HG03066 (cell line): ENCODE measurements at regions not wholly inside any gene's neighbourhood (a gene's known extent, or its start where the extent isn't known, plus 50 kb on each side); places are given as distances from the start of the nearest gene placed in this dataset.

Experiments
- ATAC-seq: cut with Tn5 transposase; IDR thresholded peaks from one replicate; pipeline ENCODE4 v1.9.1; 2021; ENCODE audit warnings: low read depth; ENCODE audit not compliant: unreplicated experiment

DNA sequence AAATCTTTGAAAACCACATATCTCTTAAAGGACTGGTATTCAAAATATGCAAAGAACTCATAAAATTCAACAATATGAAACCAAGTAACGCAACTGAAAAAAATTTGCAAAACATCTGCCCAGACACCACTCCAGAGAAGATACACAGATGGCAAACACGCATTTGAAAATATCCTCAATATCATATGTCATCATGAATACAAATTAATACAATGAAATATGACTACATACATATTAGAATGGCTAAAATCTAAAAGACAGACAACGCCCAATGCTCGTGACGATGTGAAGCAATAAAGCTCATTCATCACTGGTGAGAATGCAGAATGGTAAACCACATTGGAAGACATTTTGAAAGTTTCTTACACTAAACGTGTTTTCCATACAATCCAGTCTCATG is 770.1 kb upstream of the CELF2 start:
- ATAC-seq = no peak

DNA sequence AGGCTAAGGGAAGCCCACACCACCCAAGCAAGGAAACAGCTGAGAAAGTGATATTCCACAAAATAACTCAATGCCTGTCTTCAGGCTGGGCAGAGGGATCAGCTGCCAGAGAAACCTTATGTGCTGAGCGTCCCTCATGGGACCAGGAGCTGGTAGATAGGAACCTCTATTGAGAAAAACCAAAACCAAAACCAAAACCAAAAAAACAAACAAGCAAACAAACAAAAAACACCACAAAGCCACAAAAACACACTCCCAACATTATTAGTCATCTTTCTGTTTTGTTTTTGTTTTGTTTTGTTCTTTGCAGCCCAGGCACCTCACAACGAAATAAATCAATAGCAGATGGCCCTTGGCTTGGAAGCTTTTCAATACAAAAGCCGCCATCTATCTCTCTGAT is 760.8 kb upstream of the CELF2 start:
- no peak for ATAC-seq

DNA sequence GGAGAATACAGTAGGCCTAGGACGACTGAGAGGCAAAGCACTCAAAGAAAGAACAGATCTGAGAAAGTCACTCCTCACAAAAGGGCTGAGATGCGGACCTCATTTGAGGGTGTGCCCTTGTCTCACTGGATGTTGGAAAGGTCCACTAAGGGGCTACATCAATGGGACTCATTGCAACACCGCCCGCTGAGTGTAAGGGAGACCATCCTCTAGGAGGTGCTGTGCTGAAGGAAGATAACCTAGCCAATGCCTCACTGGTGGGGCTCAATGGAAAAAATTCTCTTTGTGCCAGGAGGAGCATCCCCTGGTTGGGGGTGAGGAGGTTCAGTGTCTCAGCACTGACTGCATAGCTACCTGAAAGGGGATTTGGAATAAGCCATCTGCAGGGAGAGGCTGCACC is 758.7 kb upstream of the CELF2 start:
- no peak for ATAC-seq

DNA sequence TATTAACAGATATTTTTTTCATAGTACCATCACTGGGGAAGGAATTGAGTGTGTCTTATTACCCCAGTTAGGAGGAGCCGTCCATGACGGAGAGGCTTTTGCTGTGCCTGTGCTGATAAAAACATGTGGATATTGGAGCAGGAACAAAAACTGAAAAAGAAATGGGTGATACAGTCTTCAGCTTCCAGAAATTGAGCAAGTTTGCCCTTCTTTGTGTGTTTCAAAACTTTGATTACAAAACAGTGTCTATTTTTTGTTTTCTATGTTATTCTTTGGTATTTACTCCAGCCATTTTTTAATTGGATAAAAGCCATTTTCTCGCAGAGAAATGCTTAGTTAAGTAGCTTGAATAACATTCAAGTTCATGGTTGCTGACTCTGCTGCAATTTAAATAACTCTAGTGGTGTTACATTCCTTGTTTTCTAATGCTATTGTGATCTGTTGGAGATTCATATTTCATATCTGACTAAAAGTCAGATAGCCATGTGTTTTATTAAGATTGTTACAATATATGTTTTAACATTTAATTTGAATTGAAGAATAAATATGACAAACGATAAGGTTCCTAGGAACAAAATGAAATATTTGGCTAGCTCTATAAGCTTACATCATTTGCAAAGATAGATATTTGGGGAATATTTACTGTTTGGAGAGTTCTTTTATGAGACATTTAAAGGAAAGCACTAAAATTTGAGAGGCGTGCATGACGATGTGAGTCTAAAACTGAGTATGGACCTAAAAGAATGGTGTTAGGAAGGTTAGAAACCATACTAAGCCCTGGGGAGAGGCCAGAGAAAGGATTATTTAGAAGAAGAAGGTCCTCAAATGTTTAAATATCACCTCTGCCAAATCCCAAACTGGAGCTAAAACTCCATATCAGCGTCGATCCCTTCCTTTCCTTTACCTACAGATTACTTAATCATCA is 747.3 kb upstream of the CELF2 start:
- no peak for ATAC-seq

DNA sequence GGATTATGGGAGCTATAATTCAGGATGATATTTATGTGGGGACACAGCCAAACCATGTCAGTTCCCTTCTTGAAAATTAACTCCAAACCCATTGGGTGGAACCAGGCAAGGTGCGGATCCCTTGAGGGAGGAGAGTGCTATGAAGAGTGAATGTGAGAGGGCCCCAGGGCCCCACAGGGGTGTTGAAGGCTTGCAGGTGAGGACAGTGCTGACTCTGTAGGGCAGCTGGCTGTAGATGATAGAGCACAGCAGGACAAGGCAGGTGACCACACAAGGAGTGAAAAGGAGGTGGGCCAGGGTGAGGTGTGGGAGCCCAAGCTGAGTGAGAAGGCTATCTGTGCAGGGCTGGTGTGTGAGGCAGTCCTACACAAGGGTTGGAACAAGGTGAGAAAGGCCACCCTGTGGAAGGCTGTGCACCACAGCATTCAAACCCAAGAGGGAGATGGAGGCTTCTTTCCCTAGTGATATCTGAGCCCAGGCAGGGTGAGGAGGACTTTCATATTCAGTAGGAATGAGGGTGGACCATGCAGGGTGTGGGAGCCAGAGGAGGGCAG is 746.0 kb upstream of the CELF2 start:
- ATAC-seq = no peak

DNA sequence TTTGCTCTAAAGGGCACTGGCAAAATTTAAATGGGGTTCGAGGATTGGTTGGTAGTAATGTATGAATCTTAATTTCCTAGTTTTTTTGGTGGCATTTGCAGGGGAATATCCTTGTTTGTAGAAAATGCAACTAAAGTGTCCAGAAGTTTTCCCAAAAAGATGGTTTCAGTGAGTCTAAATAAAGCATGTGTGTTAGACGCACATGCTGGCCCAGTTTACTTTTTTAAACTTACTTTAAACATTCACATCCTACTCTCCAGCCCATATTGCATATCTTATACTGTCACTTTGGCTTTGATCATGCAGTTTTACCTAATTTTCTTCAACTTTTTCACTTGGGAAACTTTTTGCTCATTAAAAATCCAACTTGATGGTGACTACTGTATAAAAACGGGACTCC is 744.0 kb upstream of the CELF2 start:
- ATAC-seq = no peak

DNA sequence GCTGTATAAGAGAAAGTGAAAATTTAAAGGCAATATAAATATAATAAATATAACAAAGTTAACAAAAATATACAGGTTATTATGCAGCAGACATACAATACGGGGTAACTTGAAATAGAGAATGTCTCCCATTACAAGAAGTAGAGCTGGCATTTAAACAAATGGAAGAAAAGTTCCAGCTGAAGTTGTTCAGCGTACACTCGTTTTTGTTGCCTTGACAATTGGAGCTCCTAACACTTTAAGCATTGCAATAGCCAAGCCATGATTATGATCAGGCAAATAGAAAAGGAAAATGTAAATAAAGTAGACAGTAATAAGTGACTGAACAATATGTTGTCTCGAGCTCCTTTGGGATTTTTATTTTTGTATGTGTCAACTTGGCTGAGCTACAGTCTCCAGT is 737.8 kb upstream of the CELF2 start:
- ATAC-seq = no peak

DNA sequence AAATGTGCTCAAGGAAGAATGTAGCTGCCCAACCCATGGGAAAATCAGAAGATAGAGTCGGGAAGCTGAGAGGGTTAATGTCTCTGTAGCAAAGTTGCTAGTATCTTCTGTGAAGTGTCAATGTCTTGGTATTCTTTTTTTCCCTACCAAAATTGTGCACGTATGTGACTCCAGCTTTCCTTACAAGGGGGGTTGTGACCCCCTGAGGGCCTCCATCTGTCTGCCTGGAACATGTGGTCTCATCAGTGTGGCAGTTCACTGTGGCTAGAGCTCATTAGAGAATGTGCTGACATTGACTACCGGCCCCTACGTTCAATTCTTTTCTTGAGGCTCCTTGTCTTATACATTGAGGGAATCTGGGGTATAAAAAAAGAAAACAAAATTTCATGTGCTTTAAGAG is 725.2 kb upstream of the CELF2 start:
- ATAC-seq = no peak

DNA sequence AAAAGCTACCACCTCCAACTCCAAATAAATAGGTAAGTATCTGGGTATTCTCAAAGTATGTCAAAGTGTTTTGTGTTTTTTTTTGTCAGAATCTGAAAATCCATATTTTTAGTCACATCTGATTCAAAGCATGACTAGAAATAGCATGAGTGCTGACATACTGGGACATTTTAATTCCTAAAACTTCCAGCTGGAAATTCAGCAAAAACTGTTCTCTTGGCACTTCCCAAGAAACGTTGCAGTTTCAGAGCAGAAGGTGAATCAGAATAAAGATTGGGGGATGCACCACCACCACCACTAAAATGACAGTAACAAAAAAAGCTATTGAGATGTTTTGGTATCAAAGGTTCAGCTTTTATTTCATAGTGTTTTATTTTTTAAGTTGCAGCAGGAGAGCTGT is 724.6 kb upstream of the CELF2 start:
- ATAC-seq = no peak

DNA sequence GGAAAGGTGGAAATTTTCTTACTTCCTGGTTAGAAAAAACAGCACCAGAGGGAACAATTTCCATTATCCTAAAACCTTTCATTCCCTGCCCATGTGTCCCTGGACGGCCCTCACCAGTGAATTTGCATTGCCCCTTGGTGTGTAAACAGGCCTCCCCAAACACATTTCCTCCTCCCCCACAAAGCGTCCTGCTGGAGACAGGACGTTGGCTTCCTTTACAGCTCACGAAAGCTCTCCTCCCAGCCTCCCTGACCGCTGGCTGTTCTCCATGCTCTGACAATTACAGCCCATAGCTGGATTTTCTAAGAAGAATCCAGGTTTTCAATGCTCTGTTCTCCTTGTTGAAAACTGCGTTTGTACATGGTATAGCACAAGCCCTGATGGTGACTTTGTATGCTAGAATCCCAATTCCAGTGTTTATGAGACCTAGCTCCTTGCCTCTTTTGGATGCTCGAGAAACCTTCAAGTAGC is 724.2 kb upstream of the CELF2 start:
- no peak for ATAC-seq

DNA sequence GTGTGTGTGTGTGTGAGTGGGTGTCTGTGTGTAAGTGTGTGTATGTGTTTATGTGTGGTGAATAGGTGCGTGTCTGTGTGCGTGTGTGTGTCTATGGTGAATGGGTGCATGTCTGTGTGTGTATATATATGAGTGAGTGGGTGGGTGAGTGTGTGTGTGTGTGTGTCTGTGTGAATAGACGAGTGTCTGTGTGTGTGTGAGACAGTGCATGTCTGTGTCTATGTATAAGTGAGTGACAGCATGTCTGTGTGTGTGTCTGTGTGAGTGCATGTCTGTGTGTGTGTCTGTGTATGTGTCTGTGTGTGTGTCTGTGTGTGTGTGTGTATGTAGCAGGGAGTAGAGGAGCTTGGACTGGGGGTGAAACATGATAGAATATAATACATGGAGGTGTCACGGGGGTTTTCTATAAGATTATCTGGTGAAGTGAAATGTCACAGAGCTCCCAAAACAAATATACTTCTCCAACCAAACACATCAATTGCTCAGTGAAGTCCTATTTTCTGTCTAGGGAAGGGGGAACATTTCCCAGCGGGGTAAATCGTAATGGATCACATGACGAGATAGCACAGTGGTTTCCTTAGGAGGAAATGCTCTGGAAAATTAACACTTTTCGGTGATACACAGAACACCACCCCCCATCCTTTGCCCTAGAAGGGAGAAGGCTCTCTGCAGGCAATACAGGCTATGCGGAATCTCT is 723.3 kb upstream of the CELF2 start:
- no peak for ATAC-seq

DNA sequence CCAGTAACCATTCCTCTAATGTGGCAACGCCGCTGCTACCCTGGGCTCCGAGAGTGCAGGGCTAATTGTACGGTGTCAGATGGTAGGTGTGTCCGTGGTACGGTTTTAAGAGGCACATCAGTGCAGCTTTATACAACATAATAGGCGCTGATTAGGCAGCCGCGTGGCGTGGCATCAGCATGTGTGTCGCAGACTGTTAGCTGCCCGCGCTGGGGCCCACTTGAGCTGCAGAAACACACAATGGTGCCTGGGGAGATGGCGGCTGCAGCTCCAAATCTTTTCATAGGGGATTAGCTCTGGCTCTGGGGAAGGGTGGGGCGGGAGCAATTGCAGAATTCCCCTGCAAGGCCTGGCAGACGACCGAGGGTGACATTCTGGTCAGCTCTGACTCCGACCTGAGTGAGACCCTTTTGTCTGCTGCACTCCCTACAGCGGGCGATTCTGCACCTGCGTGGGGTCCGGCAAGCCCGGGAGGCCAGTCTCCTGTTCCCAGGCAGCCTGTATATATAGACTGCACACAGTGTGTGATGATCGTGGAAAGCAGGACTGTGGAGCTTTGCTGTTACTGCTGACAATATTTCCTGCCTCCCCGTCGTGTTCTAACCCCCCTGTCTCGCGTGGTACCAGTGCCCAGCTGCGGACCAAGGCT is 722.7 kb upstream of the CELF2 start:
- ATAC-seq = no peak

DNA sequence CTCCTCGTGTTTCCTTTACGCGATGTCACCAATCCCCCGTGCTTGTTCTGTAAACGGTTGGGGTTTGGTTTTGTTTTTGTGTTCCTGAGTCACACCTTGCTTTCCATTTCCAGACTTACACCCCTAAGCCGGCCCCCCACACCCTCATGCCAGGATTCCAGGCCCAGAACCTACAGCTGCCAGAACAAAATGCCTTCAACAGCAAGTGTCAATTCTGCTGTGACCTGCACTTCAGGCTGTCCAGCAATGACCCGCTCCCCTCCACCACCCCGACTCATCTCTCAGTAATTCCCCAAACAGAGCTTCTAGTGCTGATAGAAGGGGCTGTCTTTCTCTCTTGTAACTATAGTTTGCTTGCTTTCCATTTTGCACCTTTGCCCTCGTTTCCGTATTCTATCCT is 722.1 kb upstream of the CELF2 start:
- ATAC-seq = no peak

DNA sequence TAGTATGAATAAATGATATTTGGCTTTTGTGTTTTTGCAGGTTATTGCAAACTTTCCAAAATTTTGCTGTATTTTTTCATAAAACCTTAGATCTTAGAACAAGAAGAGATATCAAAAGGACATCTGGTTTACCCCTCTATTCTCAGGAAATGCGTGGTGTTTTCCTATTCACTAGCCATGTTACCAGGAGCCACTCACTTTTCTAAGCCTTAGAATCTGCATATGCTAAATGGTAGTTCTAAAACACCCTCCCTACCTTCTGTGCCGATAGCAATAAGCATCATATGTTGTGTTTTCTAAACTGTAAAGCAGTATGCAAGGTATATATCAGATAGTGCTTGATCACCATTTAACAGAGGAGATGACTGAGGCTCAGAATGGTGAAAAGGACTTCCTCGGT is 715.0 kb upstream of the CELF2 start:
- ATAC-seq = no peak

DNA sequence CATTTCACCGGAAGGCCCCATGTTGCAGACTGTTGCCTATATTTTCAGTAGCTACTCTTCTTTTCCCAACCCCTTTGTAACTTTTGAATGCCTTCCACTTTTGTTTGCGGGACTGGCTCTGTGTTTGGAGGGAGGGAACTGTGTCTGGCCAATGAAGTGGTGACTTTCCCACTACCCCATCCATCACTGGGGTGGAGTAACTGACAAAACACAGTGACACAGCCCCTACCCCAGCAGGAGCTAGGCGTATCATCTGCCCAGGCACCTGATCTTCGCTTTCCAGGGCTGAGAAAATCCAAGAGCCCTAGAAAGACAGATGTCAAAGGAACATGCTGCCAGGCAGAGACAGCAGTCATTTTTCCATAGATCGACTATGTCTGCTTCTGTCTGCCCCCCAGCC is 710.6 kb upstream of the CELF2 start:
- ATAC-seq = no peak

DNA sequence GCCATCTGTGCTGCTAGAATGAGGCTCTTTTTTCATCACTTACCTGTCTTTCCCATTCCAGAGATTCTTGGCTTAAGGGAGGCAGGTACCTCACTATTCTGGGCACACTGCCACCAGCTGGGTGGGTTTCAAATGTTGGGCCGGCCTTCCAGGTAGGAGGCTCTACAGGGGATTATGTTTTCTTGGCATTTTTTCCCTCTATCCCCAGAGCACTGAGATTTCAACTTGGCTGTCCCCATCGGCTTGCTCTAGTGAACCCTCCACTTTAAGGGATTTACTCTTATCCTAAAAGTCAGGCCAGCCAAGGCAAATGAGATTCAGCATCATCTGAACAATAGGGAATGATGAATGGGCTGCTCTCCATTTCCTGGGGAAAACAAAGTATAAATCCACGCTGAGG is 710.1 kb upstream of the CELF2 start:
- ATAC-seq = no peak

DNA sequence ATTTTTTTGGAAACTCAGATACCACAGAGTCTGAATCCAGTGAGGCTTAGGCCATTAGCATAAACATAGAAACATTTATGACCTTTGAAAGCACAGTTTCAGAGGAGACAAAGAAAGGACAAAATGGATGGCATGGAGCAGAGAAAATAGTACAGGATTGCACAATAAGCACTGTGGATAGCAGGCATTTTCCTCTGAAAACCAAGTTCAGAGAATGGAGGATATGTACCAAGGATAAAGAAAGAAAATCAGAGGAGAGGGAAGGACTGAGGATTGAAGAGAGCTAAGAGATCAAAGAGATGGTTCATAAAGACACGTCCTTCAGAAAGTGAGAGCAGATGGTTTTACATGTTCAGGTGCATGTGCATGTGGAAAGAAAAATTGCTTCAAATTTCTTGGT is 707.2 kb upstream of the CELF2 start:
- ATAC-seq = no peak

DNA sequence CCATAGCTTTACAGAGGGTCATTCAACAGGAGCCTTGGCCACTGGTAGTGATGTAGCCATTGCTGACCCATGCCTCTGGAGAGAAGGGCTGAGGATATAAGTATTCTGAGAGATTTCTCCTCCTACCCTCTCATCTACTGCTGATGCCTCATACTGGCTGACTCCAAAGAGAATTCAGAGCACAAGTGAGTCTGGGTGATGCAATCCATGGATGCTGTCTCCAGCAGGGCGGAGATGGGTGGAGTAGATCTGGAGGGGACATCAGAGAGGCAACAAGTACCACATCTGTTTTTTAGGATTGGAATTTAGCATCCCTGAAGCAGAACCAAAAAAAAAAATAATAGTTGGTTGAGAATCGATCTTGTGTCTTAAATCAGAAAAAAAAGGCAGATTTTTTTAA is 705.7 kb upstream of the CELF2 start:
- ATAC-seq = no peak

DNA sequence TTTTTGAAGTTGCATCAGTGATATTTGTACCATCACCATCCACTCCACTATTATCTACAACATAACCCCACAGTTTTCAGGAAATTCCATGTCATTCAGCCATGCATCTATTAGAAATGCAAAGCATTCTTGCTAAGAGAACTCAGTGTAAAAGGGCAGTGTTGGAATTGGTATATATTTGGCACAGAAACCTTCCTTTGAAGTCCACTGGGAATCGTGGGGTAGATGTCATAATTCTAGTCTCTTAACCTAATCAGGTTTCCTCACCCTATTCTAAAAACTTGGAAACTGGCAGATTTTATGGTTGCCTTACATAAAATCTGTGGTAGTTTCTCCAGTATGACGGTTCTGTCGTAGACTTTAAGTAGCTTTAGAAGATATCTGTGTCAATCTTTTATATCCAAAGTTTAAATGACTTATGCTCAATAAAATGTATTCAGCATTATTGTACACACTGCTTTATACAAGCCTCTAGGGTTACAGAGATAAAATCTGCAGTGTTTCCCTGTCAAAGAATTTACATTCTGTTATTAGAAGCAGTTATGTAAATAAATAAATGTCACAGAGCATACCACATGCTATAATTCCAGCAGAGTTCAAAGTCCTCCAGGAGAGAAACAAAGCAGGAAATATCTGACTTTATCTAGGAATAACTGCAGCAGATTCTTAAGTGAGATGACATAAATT is 704.4 kb upstream of the CELF2 start:
- ATAC-seq = no peak

DNA sequence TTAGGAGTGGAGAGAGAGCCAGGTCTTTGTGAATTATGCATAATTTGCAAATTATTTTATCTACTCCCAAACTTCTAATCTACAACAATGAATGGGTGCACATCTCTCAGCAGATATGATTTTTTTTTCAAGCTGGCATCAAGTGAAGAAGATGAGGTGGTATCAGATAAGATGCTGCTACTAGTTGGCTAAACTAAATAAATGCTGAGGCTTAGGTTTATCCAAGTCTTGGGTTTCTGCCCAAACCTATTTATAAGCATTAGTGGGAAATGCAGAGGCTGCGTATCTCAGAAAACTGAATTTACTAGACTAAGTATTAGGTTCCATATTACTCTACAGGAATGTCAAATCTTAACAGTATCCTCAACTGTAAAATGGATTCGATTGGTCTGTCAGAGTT is 703.0 kb upstream of the CELF2 start:
- no peak for ATAC-seq

DNA sequence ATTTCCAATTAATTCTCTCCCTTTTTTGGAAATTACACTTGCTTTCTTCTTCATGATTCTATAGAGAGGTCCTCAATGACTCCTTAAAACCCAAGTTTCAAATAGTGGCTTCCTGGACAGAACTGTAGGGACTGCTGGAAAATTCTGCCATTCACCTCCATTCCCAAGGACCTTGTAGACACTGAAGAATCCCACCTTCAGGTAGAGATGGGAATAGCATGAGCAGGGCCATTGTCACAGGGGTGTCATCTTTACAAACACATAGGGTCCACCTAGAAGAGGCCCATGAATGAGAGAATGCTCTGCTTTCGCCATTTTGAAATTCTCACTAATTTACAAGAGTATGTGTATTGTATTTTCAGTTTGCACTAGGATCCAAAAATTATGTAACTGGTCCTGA is 701.7 kb upstream of the CELF2 start:
- no peak for ATAC-seq
